ENCODE measurements at regions not wholly inside any gene's neighbourhood (a gene's known extent, or its start where the extent isn't known, plus 50 kb on each side); places are given as distances from the start of the nearest gene placed in this dataset.

GRCh38 chr2:42906111-42906556 lies 113.8 kb upstream of the HAAO start:
- Histone ChIP-seq H3K4me3 (ENCODE audit: low read depth, low read length) (no peak overlapping the region), H3K36me3 (replicated peaks) (no peaks in the 10 kb centered on the region), H3K27me3 (replicated peaks) (no peaks in the 10 kb centered on the region), H3K27ac (no peak overlapping the region)
- TF ChIP-seq, protein P1, sequence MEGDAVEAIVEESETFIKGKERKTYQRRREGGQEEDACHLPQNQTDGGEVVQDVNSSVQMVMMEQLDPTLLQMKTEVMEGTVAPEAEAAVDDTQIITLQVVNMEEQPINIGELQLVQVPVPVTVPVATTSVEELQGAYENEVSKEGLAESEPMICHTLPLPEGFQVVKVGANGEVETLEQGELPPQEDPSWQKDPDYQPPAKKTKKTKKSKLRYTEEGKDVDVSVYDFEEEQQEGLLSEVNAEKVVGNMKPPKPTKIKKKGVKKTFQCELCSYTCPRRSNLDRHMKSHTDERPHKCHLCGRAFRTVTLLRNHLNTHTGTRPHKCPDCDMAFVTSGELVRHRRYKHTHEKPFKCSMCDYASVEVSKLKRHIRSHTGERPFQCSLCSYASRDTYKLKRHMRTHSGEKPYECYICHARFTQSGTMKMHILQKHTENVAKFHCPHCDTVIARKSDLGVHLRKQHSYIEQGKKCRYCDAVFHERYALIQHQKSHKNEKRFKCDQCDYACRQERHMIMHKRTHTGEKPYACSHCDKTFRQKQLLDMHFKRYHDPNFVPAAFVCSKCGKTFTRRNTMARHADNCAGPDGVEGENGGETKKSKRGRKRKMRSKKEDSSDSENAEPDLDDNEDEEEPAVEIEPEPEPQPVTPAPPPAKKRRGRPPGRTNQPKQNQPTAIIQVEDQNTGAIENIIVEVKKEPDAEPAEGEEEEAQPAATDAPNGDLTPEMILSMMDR (IDR thresholded peaks at IDR 0.05; ENCODE audit: low read depth, low read length, missing control alignments), result no peak
- DNase-seq, result no peak
- in situ Hi-C loops (cut with HindIII; ENCODE audit: low pct_ligation_motif_present, low sequenced_read_pairs), result no loop called here

- Histone ChIP-seq H3K36me3 (replicated peaks) (no peaks in the 10 kb centered on the region), H3K27ac (no peak overlapping the region), H3K4me3 (ENCODE audit: low read depth, low read length) (no peak overlapping the region), H3K27me3 (replicated peaks) (no peaks in the 10 kb centered on the region)
- in situ Hi-C loops (cut with HindIII; ENCODE audit: low pct_ligation_motif_present, low sequenced_read_pairs), result no loop called here
- DNase-seq, result no peak
- TF ChIP-seq, protein P1 (IDR thresholded peaks at IDR 0.05; ENCODE audit: low read depth, low read length, missing control alignments), result peak; percentile 43
Measured at GRCh38 chr2:42905341-42906110, 113.1 kb upstream of the HAAO start.

GRCh38 chr2:42904576-42904876 lies 112.1 kb upstream of the HAAO start:
- TF ChIP-seq, protein P1 (IDR thresholded peaks at IDR 0.05; ENCODE audit: low read depth, low read length, missing control alignments), result no peak
- H3K27ac ChIP-seq, result no peak overlapping the region
- H3K27me3 ChIP-seq (replicated peaks), result no peaks in the 10 kb centered on the region
- no peak for DNase-seq
- in situ Hi-C loops (cut with HindIII; ENCODE audit: low pct_ligation_motif_present, low sequenced_read_pairs), result no loop called here
- no peak overlapping the region for H3K4me3 ChIP-seq (ENCODE audit: low read depth, low read length)
- no peaks in the 10 kb centered on the region for H3K36me3 ChIP-seq (replicated peaks)

DNA sequence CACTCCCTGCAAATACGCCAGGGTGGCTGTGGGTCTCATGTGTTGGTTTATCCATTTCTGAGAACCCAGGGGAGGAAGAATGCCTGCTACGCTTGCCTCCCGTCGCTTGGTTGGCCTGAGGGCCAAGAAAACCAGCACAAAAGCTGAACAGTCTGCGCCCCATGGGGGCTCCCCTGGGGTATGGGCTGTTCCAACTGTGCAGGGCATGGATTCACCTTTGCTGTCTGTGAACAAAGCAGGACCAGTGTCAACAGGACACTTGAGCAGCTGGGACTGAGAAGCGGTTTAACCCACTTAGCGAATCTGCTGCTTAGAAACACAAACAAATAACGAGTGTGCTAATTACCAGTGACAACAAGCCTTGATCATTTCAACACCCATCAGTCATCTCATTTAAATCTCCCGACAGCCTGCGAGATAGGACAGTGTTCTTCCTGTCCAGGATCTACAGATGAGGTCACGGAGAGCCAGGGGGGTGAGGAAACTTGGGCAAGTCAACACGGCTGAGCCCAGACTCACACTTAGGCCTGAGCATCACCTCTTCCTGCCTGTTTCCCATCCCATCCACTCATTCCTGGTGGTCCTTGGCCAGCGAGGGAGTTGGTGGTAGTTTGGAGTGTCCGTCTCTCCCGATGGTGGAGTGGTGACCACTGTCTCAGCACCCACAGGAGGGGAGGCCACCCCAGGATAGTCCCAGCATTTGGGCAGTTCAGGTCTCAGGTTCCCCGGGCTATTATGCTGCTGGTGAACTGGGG lies 111.6 kb upstream of the HAAO start:
- H3K4me3 ChIP-seq (ENCODE audit: low read depth, low read length), result no peak overlapping the region
- H3K27me3 ChIP-seq (replicated peaks), result no peaks in the 10 kb centered on the region
- in situ Hi-C loops (cut with HindIII; ENCODE audit: low pct_ligation_motif_present, low sequenced_read_pairs), result no loop called here
- H3K27ac ChIP-seq, result no peak overlapping the region
- no peaks in the 10 kb centered on the region for H3K36me3 ChIP-seq (replicated peaks)
- TF ChIP-seq, protein P1 (IDR thresholded peaks at IDR 0.05; ENCODE audit: low read depth, low read length, missing control alignments), result no peak
- no peak for DNase-seq

GRCh38 chr2:42902939-42903709 lies 110.7 kb upstream of the HAAO start:
- H3K27ac ChIP-seq, result no peak overlapping the region
- no peaks in the 10 kb centered on the region for H3K27me3 ChIP-seq (replicated peaks)
- H3K4me3 ChIP-seq (ENCODE audit: low read depth, low read length), result no peak overlapping the region
- no peaks in the 10 kb centered on the region for H3K36me3 ChIP-seq (replicated peaks)
- in situ Hi-C loops (cut with HindIII; ENCODE audit: low pct_ligation_motif_present, low sequenced_read_pairs), result no loop called here
- no peak for DNase-seq
- TF ChIP-seq, protein P1 (IDR thresholded peaks at IDR 0.05; ENCODE audit: low read depth, low read length, missing control alignments), result no peak
